Esophagus muscularis mucosa (tissue), 4 donors: ENCODE measurements at regions not wholly inside any gene's neighbourhood (a gene's known extent, or its start where the extent isn't known, plus 50 kb on each side); places are given as distances from the start of the nearest gene placed in this dataset.

ENCODE experiments used
- EP300 ChIP-seq: sonication (generic); formaldehyde crosslinking; IDR thresholded peaks from one replicate; pipeline ENCODE4 v1.6.1; 2017; ENCODE audit warnings: antibody characterized with exemption
- POLR2A ChIP-seq: fragments of 450-650 bp; IDR thresholded peaks from one replicate; pipeline ENCODE4 v1.6.1; 2017; ENCODE audit warnings: antibody characterized with exemption, moderate library complexity, mild to moderate bottlenecking, low read depth
- POLR2AphosphoS5 ChIP-seq, 2 donors: sonication (generic); formaldehyde crosslinking; IDR thresholded peaks; one replicate each; pipeline ENCODE4 v1.6.1; 2017; ENCODE audit warnings: antibody characterized with exemption in 2 of 2
- TF ChIP-seq, protein P1 (sequence below), 3 experiments: fragments of 200-600 bp in 2 of 3; fragments of 450-650 bp in 1 of 3; sonication (generic) in 2 of 3; IDR thresholded peaks; one replicate each; pipeline ENCODE4 v1.5.1; 2017 to 2019; ENCODE audit warnings: antibody characterized with exemption in 3 of 3, mild to moderate bottlenecking in 2 of 3, moderate library complexity in 1 of 3

DNA sequence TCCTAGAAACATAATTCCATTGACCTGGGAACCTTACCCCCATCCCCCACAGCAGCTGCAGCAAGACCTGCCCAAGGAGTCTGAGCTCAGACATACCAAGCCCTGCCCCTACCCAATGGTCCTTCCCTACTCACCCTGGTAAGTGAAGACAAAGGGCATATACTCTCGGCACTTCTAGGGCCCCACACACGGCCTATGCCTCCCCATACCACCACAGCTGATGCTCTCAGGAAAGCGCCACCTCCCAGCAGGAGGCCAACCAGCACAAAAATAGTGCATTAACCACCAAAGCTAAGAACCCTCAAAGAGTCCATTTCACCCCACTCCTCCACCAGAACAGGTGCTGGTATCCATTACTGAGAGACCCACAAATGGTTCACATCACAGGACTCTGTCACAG lies 74.4 kb upstream of the GUCY1A2 start:
- no peak for TF ChIP-seq POLR2A
- TF ChIP-seq, protein P1, sequence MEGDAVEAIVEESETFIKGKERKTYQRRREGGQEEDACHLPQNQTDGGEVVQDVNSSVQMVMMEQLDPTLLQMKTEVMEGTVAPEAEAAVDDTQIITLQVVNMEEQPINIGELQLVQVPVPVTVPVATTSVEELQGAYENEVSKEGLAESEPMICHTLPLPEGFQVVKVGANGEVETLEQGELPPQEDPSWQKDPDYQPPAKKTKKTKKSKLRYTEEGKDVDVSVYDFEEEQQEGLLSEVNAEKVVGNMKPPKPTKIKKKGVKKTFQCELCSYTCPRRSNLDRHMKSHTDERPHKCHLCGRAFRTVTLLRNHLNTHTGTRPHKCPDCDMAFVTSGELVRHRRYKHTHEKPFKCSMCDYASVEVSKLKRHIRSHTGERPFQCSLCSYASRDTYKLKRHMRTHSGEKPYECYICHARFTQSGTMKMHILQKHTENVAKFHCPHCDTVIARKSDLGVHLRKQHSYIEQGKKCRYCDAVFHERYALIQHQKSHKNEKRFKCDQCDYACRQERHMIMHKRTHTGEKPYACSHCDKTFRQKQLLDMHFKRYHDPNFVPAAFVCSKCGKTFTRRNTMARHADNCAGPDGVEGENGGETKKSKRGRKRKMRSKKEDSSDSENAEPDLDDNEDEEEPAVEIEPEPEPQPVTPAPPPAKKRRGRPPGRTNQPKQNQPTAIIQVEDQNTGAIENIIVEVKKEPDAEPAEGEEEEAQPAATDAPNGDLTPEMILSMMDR (IDR thresholded peaks at IDR 0.05) = no peak
- no peak for TF ChIP-seq POLR2AphosphoS5 (IDR thresholded peaks at IDR 0.05)
- TF ChIP-seq EP300 = no peak
